ENCODE measurements at regions not wholly inside any gene's neighbourhood (a gene's known extent, or its start where the extent isn't known, plus 50 kb on each side); places are given as distances from the start of the nearest gene placed in this dataset.

DNA sequence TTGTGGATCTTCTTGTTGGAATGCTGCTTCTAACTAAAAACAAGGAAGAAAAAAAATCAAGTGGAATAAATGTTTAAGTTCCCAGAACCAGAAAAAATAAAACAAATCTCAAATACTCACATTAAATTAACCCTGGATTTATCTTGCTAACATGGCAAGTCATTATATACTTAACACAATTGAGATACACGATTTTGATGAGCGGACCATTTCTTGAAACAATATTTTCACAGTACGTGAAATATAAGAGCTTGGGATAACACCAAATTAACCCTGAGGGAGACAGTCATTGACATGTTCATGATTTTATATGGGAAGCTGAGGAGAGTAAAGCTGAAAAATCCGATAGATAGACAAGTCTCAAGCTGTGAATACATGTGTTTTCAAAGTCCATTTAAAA, 128.6 kb downstream of the PTCSC3 start:
- no peak overlapping the region for H3K27ac Mint-ChIP-seq (ENCODE audit: unreplicated experiment)
- peaks cover 28% of the 10 kb centered on the region for H3K27me3 Mint-ChIP-seq (ENCODE audit: low read depth)
- no peak overlapping the region for H3K4me3 Mint-ChIP-seq (ENCODE audit: unreplicated experiment)
- H3K4me1 Mint-ChIP-seq (ENCODE audit: low read depth), result no peaks in the 10 kb centered on the region
- TF ChIP-seq, protein P1, sequence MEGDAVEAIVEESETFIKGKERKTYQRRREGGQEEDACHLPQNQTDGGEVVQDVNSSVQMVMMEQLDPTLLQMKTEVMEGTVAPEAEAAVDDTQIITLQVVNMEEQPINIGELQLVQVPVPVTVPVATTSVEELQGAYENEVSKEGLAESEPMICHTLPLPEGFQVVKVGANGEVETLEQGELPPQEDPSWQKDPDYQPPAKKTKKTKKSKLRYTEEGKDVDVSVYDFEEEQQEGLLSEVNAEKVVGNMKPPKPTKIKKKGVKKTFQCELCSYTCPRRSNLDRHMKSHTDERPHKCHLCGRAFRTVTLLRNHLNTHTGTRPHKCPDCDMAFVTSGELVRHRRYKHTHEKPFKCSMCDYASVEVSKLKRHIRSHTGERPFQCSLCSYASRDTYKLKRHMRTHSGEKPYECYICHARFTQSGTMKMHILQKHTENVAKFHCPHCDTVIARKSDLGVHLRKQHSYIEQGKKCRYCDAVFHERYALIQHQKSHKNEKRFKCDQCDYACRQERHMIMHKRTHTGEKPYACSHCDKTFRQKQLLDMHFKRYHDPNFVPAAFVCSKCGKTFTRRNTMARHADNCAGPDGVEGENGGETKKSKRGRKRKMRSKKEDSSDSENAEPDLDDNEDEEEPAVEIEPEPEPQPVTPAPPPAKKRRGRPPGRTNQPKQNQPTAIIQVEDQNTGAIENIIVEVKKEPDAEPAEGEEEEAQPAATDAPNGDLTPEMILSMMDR (IDR thresholded peaks at IDR 0.05), result no peak
- H3K36me3 Mint-ChIP-seq (ENCODE audit: low read depth), result no peaks in the 10 kb centered on the region
- H3K9me3 Mint-ChIP-seq (ENCODE audit: low read depth), result no peaks in the 10 kb centered on the region
- DNase-seq (ENCODE audit: low spot score), result no peak

DNA sequence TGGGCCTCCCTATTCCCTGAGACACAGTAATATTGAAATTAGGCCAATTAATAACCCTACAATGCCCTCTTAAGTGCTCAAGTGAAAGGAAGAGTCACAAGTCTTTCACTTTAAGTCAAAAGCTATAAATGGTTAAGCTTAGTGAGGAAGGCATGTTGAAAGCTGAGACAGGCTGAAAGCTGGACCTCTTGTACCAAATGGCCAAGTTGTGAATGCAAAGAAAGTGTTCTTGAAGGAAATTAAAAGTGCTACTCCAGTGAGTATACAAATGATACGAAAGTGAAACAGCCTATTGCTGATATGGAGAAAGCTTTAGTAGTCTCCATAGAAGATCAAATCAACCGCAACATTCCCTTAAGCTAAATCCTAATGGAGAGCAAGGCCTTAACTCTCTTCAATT, 140.8 kb downstream of the PTCSC3 start:
- TF ChIP-seq, protein P1 (IDR thresholded peaks at IDR 0.05), result no peak
- Mint-ChIP-seq H3K4me1 (ENCODE audit: low read depth) (no peaks in the 10 kb centered on the region), H3K4me3 (ENCODE audit: unreplicated experiment) (no peak overlapping the region), H3K9me3 (ENCODE audit: low read depth) (peaks cover 2% of the 10 kb centered on the region), H3K27me3 (ENCODE audit: low read depth) (peaks cover 18% of the 10 kb centered on the region), H3K27ac (ENCODE audit: unreplicated experiment) (no peak overlapping the region), H3K36me3 (ENCODE audit: low read depth) (no peaks in the 10 kb centered on the region)
- DNase-seq (ENCODE audit: low spot score), result no peak

DNA sequence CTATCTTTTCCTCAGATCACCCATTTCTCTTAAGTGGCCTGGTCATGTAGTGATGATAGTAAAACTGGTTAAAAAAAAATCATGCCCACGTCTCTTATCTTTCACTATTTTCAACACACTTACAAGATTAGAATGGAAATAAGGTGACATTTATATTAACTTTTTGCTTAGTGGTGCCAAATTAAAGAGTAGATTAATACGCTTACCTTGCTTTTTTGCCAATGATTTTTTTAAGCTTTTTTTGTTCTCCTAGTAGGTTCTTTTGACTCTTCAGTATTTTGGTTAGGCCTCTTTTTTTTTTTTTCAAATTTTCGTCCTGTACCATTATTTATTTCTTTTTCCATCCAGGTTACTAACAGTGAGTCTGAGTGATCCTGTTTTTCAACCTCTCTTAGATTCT, 147.9 kb downstream of the PTCSC3 start:
- no peaks in the 10 kb centered on the region for H3K9me3 Mint-ChIP-seq (ENCODE audit: low read depth)
- no peaks in the 10 kb centered on the region for H3K4me1 Mint-ChIP-seq (ENCODE audit: low read depth)
- H3K27me3 Mint-ChIP-seq (ENCODE audit: low read depth), result peaks cover 32% of the 10 kb centered on the region
- H3K36me3 Mint-ChIP-seq (ENCODE audit: low read depth), result no peaks in the 10 kb centered on the region
- H3K27ac Mint-ChIP-seq (ENCODE audit: unreplicated experiment), result no peak overlapping the region
- no peak overlapping the region for H3K4me3 Mint-ChIP-seq (ENCODE audit: unreplicated experiment)
- no peak for DNase-seq (ENCODE audit: low spot score)
- TF ChIP-seq, protein P1 (IDR thresholded peaks at IDR 0.05), result no peak

DNA sequence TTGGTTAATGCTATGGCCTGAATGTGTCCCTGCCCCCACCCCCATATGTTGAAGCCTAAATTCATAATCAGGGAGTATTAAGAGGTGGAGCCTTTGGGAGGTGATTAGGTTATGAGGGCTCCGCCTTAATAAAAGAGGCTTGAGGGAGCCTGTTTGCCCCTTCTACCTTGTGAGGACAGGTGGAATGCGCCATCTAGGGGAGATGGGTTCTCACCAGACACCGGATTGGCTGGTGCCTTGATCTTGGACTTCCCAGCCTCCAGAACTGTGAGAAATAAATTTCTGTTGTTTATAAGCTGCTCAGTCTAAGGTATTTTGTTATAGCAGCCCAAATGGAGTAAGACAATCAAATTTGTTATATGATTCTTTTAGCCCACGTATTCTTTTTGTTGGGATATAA, 148.3 kb downstream of the PTCSC3 start:
- no peak overlapping the region for H3K27ac Mint-ChIP-seq (ENCODE audit: unreplicated experiment)
- H3K9me3 Mint-ChIP-seq (ENCODE audit: low read depth), result no peaks in the 10 kb centered on the region
- H3K36me3 Mint-ChIP-seq (ENCODE audit: low read depth), result no peaks in the 10 kb centered on the region
- H3K4me3 Mint-ChIP-seq (ENCODE audit: unreplicated experiment), result no peak overlapping the region
- H3K4me1 Mint-ChIP-seq (ENCODE audit: low read depth), result no peaks in the 10 kb centered on the region
- H3K27me3 Mint-ChIP-seq (ENCODE audit: low read depth), result peaks cover 30% of the 10 kb centered on the region
- TF ChIP-seq, protein P1 (IDR thresholded peaks at IDR 0.05), result no peak
- no peak for DNase-seq (ENCODE audit: low spot score)

DNA sequence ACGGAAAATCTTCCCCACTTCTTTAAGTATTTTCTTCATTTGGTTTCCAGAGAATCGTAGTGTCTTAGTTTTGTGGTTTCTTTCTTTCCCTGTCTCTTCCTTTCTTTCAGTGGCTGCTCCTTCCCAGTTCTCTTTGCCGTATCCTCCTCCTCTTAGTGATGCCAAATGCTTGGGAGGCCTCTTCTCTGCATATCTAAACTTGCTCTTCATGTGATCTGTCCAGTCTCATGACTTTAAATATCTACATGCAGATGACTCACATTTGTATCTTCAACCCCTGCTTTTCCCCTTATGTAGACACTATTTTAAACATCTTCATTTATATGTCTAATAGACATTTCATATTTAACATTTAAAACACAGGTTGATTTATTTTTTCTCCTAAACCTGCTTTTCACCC, 149.2 kb downstream of the PTCSC3 start:
- H3K9me3 Mint-ChIP-seq (ENCODE audit: low read depth), result no peaks in the 10 kb centered on the region
- TF ChIP-seq, protein P1 (IDR thresholded peaks at IDR 0.05), result no peak

More for the DNA sequence above, 149.2 kb downstream of the PTCSC3 start:
- peaks cover 30% of the 10 kb centered on the region for H3K27me3 Mint-ChIP-seq (ENCODE audit: low read depth)
- no peak overlapping the region for H3K4me3 Mint-ChIP-seq (ENCODE audit: unreplicated experiment)
- DNase-seq (ENCODE audit: low spot score), result no peak
- no peaks in the 10 kb centered on the region for H3K4me1 Mint-ChIP-seq (ENCODE audit: low read depth)
- no peak overlapping the region for H3K27ac Mint-ChIP-seq (ENCODE audit: unreplicated experiment)
- no peaks in the 10 kb centered on the region for H3K36me3 Mint-ChIP-seq (ENCODE audit: low read depth)
